Fibroblast of lung (primary cell): ENCODE measurements at regions not wholly inside any gene's neighbourhood (a gene's known extent, or its start where the extent isn't known, plus 50 kb on each side); places are given as distances from the start of the nearest gene placed in this dataset.
"Not testable (repeated sequence)": the region's sequence is repeated elsewhere in the genome, so short reads cannot be mapped to it uniquely, and the experiment has no call there.

Source experiments
- DNase-seq, 2 donors: peaks; one replicate each; pipeline versions ENCODE4 v3.0.0 to v3.0.0-alpha.2; 2010; ENCODE audit warnings: low read depth in 2 of 2
- H2AFZ ChIP-seq: 2 replicates; pipeline ENCODE4 v1.5.1; 2012; ENCODE audit warnings: low read length, control low read depth, inconsistent platforms
- H3K27ac ChIP-seq: 2 replicates; pipeline ENCODE4 v1.5.1; 2011; ENCODE audit warnings: low read length, control low read depth; ENCODE audit not compliant: insufficient read depth
- H3K27me3 ChIP-seq: 2 replicates; pipeline ENCODE4 v1.5.1; 2011; ENCODE audit warnings: mild to moderate bottlenecking, low read length; ENCODE audit not compliant: control insufficient read depth, insufficient read depth
- H3K36me3 ChIP-seq: 2 replicates; pipeline ENCODE4 v1.5.1; 2011; ENCODE audit warnings: low read length; ENCODE audit not compliant: control insufficient read depth, insufficient read depth
- H3K4me1 ChIP-seq: 2 replicates; pipeline ENCODE4 v1.5.1; 2011; ENCODE audit warnings: low read length; ENCODE audit not compliant: control insufficient read depth, insufficient read depth; ENCODE audit errors: extremely low read depth
- H3K4me2 ChIP-seq: 2 replicates; pipeline ENCODE4 v1.5.1; 2011; ENCODE audit warnings: low read length, control low read depth; ENCODE audit not compliant: insufficient read depth; ENCODE audit errors: extremely low read depth
- H3K4me3 ChIP-seq, 4 experiments: fragments of 200-600 bp in 1 of 4; sonication (generic) in 1 of 4; replicated peaks in 1 of 4; 2 replicates each; pipeline ENCODE4 v1.5.1; 2011 to 2016; ENCODE audit warnings: low read length in 4 of 4, low read depth in 3 of 4, mild to moderate bottlenecking in 3 of 4, control low read depth in 2 of 4, inconsistent platforms in 1 of 4, mixed read lengths in 1 of 4; ENCODE audit not compliant: insufficient read depth in 1 of 4; ENCODE audit errors: control extremely low read depth in 1 of 4
- H3K79me2 ChIP-seq: 2 replicates; pipeline ENCODE4 v1.5.1; 2012; ENCODE audit warnings: mild to moderate bottlenecking, low read length, inconsistent platforms; ENCODE audit not compliant: control insufficient read depth, insufficient read depth
- H3K9ac ChIP-seq: 2 replicates; pipeline ENCODE4 v1.5.1; 2011; ENCODE audit warnings: mild to moderate bottlenecking, low read length, control low read depth; ENCODE audit not compliant: insufficient read depth
- H3K9me3 ChIP-seq: 2 replicates; pipeline ENCODE4 v1.5.1; 2012; ENCODE audit warnings: low read depth, low read length; ENCODE audit not compliant: control insufficient read depth, insufficient read depth
- H4K20me1 ChIP-seq: 2 replicates; pipeline ENCODE4 v1.5.1; 2011; ENCODE audit warnings: low read length; ENCODE audit not compliant: control insufficient read depth, insufficient read depth; ENCODE audit errors: extremely low read depth
- CTCF ChIP-seq, 2 donors: IDR thresholded peaks in 1 of 2; conservative IDR thresholded peaks in 1 of 2; 1 replicate in 1 of 2; 2 replicates in 1 of 2; pipeline ENCODE4 v1.5.1; 2011 to 2012; ENCODE audit warnings: low read length in 2 of 2, control low read depth in 1 of 2, inconsistent platforms in 1 of 2, low read depth in 1 of 2, mild to moderate bottlenecking in 1 of 2
- EZH2 ChIP-seq: IDR thresholded peaks from 2 replicates; pipeline ENCODE4 v1.5.1; 2012; ENCODE audit warnings: low read length, control low read depth, mild to moderate bottlenecking; ENCODE audit errors: missing control alignments

- no peak overlapping the region for H3K9ac ChIP-seq
- no peak overlapping the region for H3K4me3 ChIP-seq
- no peak for DNase-seq
Measured at GRCh38 chr12:41652981-41653380, 464.9 kb downstream of the PDZRN4 start.

GRCh38 chr12:41645624-41646023, 457.5 kb downstream of the PDZRN4 start:
- Histone ChIP-seq H3K4me3 (no peak overlapping the region), H3K27me3 (no peaks in the 10 kb centered on the region), H4K20me1 (no peaks in the 10 kb centered on the region), H3K79me2 (no peaks in the 10 kb centered on the region), H3K4me1 (no peaks in the 10 kb centered on the region), H3K9me3 (no peaks in the 10 kb centered on the region), H2AFZ (no peak overlapping the region), H3K36me3 (no peaks in the 10 kb centered on the region), H3K4me2 (no peak overlapping the region), H3K9ac (no peak overlapping the region), H3K27ac (no peak overlapping the region)
- no peak for DNase-seq
- TF ChIP-seq EZH2, result no peak
- no peak for TF ChIP-seq CTCF (conservative IDR thresholded peaks at IDR 0.05 in 1 of 2, IDR thresholded peaks at IDR 0.05 in 1 of 2; ENCODE audit: low read depth in 1 of 2, low read length in 2 of 2)

More at GRCh38 chr12:41652981-41653380, 464.9 kb downstream of the PDZRN4 start:
- TF ChIP-seq EZH2, result no peak
- TF ChIP-seq CTCF (conservative IDR thresholded peaks at IDR 0.05 in 1 of 2, IDR thresholded peaks at IDR 0.05 in 1 of 2; ENCODE audit: low read depth in 1 of 2, low read length in 2 of 2), result no peak
- H3K4me2 ChIP-seq, result no peak overlapping the region
- no peak overlapping the region for H3K27ac ChIP-seq
- H4K20me1 ChIP-seq, result no peaks in the 10 kb centered on the region
- no peak overlapping the region for H2AFZ ChIP-seq
- no peaks in the 10 kb centered on the region for H3K79me2 ChIP-seq
- no peaks in the 10 kb centered on the region for H3K36me3 ChIP-seq
- no peaks in the 10 kb centered on the region for H3K27me3 ChIP-seq
- H3K9me3 ChIP-seq, result no peaks in the 10 kb centered on the region
- H3K4me1 ChIP-seq, result no peaks in the 10 kb centered on the region

DNA sequence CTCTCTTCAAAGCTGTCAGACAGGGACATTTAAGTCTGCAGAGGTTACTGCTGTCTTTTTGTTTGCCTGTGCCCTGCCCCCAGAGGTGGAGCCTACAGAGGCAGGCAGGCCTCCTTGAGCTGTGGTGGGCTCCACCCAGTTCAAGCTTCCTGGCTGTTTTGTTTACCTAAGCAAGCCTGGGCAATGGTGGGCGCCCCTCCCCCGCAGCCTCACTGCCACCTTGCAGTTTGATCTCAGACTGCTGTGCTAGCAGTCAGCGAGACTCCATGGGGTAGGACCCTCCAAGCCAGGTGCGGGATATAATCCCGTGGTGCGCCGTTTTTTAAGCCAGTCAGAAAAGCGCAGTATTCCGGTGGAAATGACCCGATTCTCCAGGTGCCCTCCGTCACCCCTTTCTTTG, 454.7 kb downstream of the PDZRN4 start:
- H3K27me3 ChIP-seq, H2AFZ ChIP-seq, H3K4me3 ChIP-seq, DNase-seq, H3K27ac ChIP-seq, H3K9me3 ChIP-seq, H4K20me1 ChIP-seq, H3K4me2 ChIP-seq, H3K4me1 ChIP-seq, H3K79me2 ChIP-seq, H3K9ac ChIP-seq, H3K36me3 ChIP-seq: not testable (repeated sequence)
